Endodermal cell (in vitro differentiated cells): ENCODE measurements at regions not wholly inside any gene's neighbourhood (a gene's known extent, or its start where the extent isn't known, plus 50 kb on each side); places are given as distances from the start of the nearest gene placed in this dataset.
"Not testable (repeated sequence)": the region's sequence is repeated elsewhere in the genome, so short reads cannot be mapped to it uniquely, and the experiment has no call there.

Source experiments
- DNase-seq: peaks from one replicate; pipeline ENCODE4 v3.0.0-alpha.2; 2017
- H3K27ac ChIP-seq: 2 replicates; pipeline ENCODE4 v1.5.1; 2013; ENCODE audit warnings: mild to moderate bottlenecking, low read depth, low read length, moderate library complexity
- H3K27me3 ChIP-seq: 2 replicates; pipeline ENCODE4 v1.6.1; 2013; ENCODE audit warnings: mild to moderate bottlenecking, low read length, moderate library complexity; ENCODE audit not compliant: insufficient read depth, control insufficient read depth, poor library complexity, severe bottlenecking
- H3K36me3 ChIP-seq: 2 replicates; pipeline ENCODE4 v1.7.0; 2013; ENCODE audit warnings: mild to moderate bottlenecking, low read length, moderate library complexity; ENCODE audit not compliant: control insufficient read depth, insufficient read depth
- H3K4me1 ChIP-seq: one replicate; pipeline ENCODE4 v1.7.0; 2013; ENCODE audit warnings: low read length; ENCODE audit not compliant: control insufficient read depth, insufficient read depth
- H3K4me3 ChIP-seq: 2 replicates; pipeline ENCODE4 v1.5.1; 2013; ENCODE audit warnings: mild to moderate bottlenecking, low read length, moderate library complexity
- H3K9ac ChIP-seq: 2 replicates; pipeline ENCODE4 v1.6.1; 2013; ENCODE audit warnings: mild to moderate bottlenecking, low read length, moderate library complexity; ENCODE audit not compliant: poor library complexity, severe bottlenecking; ENCODE audit errors: extremely low read depth
- H3K9me3 ChIP-seq: 2 replicates; pipeline ENCODE4 v1.6.1; 2013; ENCODE audit warnings: mild to moderate bottlenecking, low read length, moderate library complexity; ENCODE audit not compliant: control insufficient read depth
- H3K27ac Mint-ChIP-seq: 2 replicates; pipeline ENCODE4 v1.8.0; 2020; ENCODE audit warnings: mixed read lengths
- H3K27me3 Mint-ChIP-seq: 2 replicates; pipeline ENCODE4 v1.8.0; 2021; ENCODE audit warnings: mild to moderate bottlenecking, mixed read lengths; ENCODE audit not compliant: insufficient read depth
- H3K36me3 Mint-ChIP-seq: 2 replicates; pipeline ENCODE4 v1.8.0; 2020; ENCODE audit warnings: low read depth, mixed read lengths
- H3K4me1 Mint-ChIP-seq: 2 replicates; pipeline ENCODE4 v1.8.0; 2020; ENCODE audit warnings: mixed read lengths
- H3K4me3 Mint-ChIP-seq: 2 replicates; pipeline ENCODE4 v1.8.0; 2020; ENCODE audit warnings: mild to moderate bottlenecking, moderate library complexity, mixed read lengths
- H3K9me3 Mint-ChIP-seq: 2 replicates; pipeline ENCODE4 v1.8.0; 2020; ENCODE audit warnings: mild to moderate bottlenecking, mixed read lengths
- CTCF ChIP-seq: fragments of 200-600 bp; sonication (generic); conservative IDR thresholded peaks from 2 replicates; pipeline ENCODE4 v1.5.0; 2021; ENCODE audit warnings: antibody characterized with exemption, mild to moderate bottlenecking
- whole genome bisulfite sequencing, 2 experiments: methylation state at CpG; one replicate each; pipeline versions ENCODE4 v1.1.5 to v1.1.7; 2013; ENCODE audit warnings: missing lambda C conversion rate in 2 of 2, mixed read lengths in 1 of 2; ENCODE audit not compliant: insufficient coverage in 1 of 2, insufficient read length in 1 of 2; 5-methylcytosine and 5-hydroxymethylcytosine counted together

- peaks cover 23% of the 10 kb centered on the region for H3K27me3 Mint-ChIP-seq
- no peak overlapping the region for H3K27ac Mint-ChIP-seq
- Histone ChIP-seq H3K27ac (no peak overlapping the region), H3K36me3 (no peaks in the 10 kb centered on the region), H3K27me3 (peaks cover 6% of the 10 kb centered on the region), H3K4me1 (no peaks in the 10 kb centered on the region), H3K9me3 (peaks cover 10% of the 10 kb centered on the region), H3K9ac (no peak overlapping the region), H3K4me3 (no peak overlapping the region)
- H3K36me3 Mint-ChIP-seq = no peaks in the 10 kb centered on the region
- no peak for TF ChIP-seq CTCF
- no peak for DNase-seq
- 89% methylated on average over 1 of the region's 1 CpG; no CpG with 5 or more reads in 1 of the 2 experiments for WGBS, 2 experiments
- H3K4me1 Mint-ChIP-seq = peaks cover 5% of the 10 kb centered on the region
- peaks cover 1% of the 10 kb centered on the region for H3K9me3 Mint-ChIP-seq
- H3K4me3 Mint-ChIP-seq = no peak overlapping the region
Observed at GRCh38 chr6:28675600-28675999, 149.9 kb downstream of the GPX5 start.

- 16 to 73% methylated on average over 1 to 3 of the region's 3 CpGs for WGBS, 2 experiments
- H3K27ac Mint-ChIP-seq = peak overlapping the region; percentile 94
- DNase-seq = peak; percentile 74
- TF ChIP-seq CTCF = no peak
- H3K27me3 Mint-ChIP-seq = no peaks in the 10 kb centered on the region
- Histone ChIP-seq H3K4me1 (peaks cover 11% of the 10 kb centered on the region), H3K9me3 (no peaks in the 10 kb centered on the region), H3K9ac (peak overlapping the region; percentile 44), H3K4me3 (peak overlapping the region; percentile 68), H3K27ac (no peak overlapping the region), H3K27me3 (no peaks in the 10 kb centered on the region), H3K36me3 (no peaks in the 10 kb centered on the region)
- no peaks in the 10 kb centered on the region for H3K9me3 Mint-ChIP-seq
- H3K4me3 Mint-ChIP-seq = peak overlapping the region; percentile 42
- peaks cover 58% of the 10 kb centered on the region for H3K4me1 Mint-ChIP-seq
- no peaks in the 10 kb centered on the region for H3K36me3 Mint-ChIP-seq
Observed at GRCh38 chr6:28682542-28682941, 156.9 kb downstream of the GPX5 start.

- not testable (repeated sequence) for H3K27ac ChIP-seq, H3K27me3 Mint-ChIP-seq, H3K27me3 ChIP-seq, H3K9me3 Mint-ChIP-seq, H3K9me3 ChIP-seq, DNase-seq, H3K36me3 Mint-ChIP-seq, H3K36me3 ChIP-seq
- 68 to 88% methylated on average over 12 to 16 of the region's 16 CpGs for WGBS, 2 experiments
- Histone ChIP-seq H3K4me3 (peak overlapping the region; percentile 68), H3K4me1 (peaks cover 15% of the 10 kb centered on the region), H3K9ac (peak overlapping the region; percentile 44)
- Mint-ChIP-seq H3K27ac (peak overlapping the region; percentile 94), H3K4me1 (peaks cover 64% of the 10 kb centered on the region), H3K4me3 (peak overlapping the region; percentile 42)
Observed at GRCh38 chr6:28682956-28683685, 157.4 kb downstream of the GPX5 start.
